Nephron progenitor cell (in vitro differentiated cells): ENCODE measurements at regions not wholly inside any gene's neighbourhood (a gene's known extent, or its start where the extent isn't known, plus 50 kb on each side); places are given as distances from the start of the nearest gene placed in this dataset.

Source experiments
- DNase-seq: peaks from one replicate; pipeline ENCODE4 v3.0.0; 2021
- H3K27ac Mint-ChIP-seq: 2 replicates; pipeline ENCODE4 v1.8.0; 2021; ENCODE audit warnings: mild to moderate bottlenecking, moderate library complexity, mixed read lengths
- H3K27me3 Mint-ChIP-seq: 2 replicates; pipeline ENCODE4 v1.8.0; 2021; ENCODE audit warnings: mild to moderate bottlenecking, low read depth, mixed read lengths; ENCODE audit not compliant: poor library complexity
- H3K36me3 Mint-ChIP-seq: 2 replicates; pipeline ENCODE4 v1.8.0; 2021; ENCODE audit warnings: low read depth, mixed read lengths
- H3K4me1 Mint-ChIP-seq: 2 replicates; pipeline ENCODE4 v1.8.0; 2021; ENCODE audit warnings: mixed read lengths
- H3K4me3 Mint-ChIP-seq: 2 replicates; pipeline ENCODE4 v1.8.0; 2021; ENCODE audit warnings: mild to moderate bottlenecking, moderate library complexity, mixed read lengths
- H3K9me3 Mint-ChIP-seq: 2 replicates; pipeline ENCODE4 v1.8.0; 2021; ENCODE audit warnings: mild to moderate bottlenecking, moderate library complexity, mixed read lengths
- CTCF ChIP-seq: fragments of 200-600 bp; sonication (generic); IDR thresholded peaks from 2 replicates; pipeline ENCODE4 v1.5.0; 2021; ENCODE audit warnings: antibody characterized with exemption

GRCh38 chrX:80335062-80335830, 85.0 kb upstream of the TENT5D start:
- no peaks in the 10 kb centered on the region for H3K4me1 Mint-ChIP-seq
- TF ChIP-seq CTCF, result no peak
- DNase-seq, result no peak
- no peaks in the 10 kb centered on the region for H3K36me3 Mint-ChIP-seq
- no peak overlapping the region for H3K4me3 Mint-ChIP-seq
- H3K27ac Mint-ChIP-seq, result no peak overlapping the region
- peaks cover 22% of the 10 kb centered on the region for H3K9me3 Mint-ChIP-seq
- no peaks in the 10 kb centered on the region for H3K27me3 Mint-ChIP-seq

- H3K4me3 Mint-ChIP-seq, result no peak overlapping the region
- H3K27ac Mint-ChIP-seq, result no peak overlapping the region
- no peaks in the 10 kb centered on the region for H3K36me3 Mint-ChIP-seq
- no peaks in the 10 kb centered on the region for H3K4me1 Mint-ChIP-seq
- no peaks in the 10 kb centered on the region for H3K27me3 Mint-ChIP-seq
- TF ChIP-seq CTCF, result no peak
- H3K9me3 Mint-ChIP-seq, result peaks cover 69% of the 10 kb centered on the region
- DNase-seq, result no peak
Observed at GRCh38 chrX:80354966-80355465, 65.2 kb upstream of the TENT5D start.
